GM23338 (cell line): ENCODE measurements at regions not wholly inside any gene's neighbourhood (a gene's known extent, or its start where the extent isn't known, plus 50 kb on each side); places are given as distances from the start of the nearest gene placed in this dataset.

ENCODE experiments used
- ATAC-seq: fragments of 200-7000 bp; cut with Tn5 transposase; 3 replicates; pipeline ENCODE4 v1.9.1; 2020
- DNase-seq: peaks from one replicate; pipeline ENCODE4 v3.0.0-alpha.2; 2015; ENCODE audit warnings: low spot score
- H2AFZ ChIP-seq: fragments of 200-600 bp; sonication (generic); 2 replicates; pipeline ENCODE4 v1.8.0; 2016; ENCODE audit warnings: antibody characterized with exemption, mild to moderate bottlenecking, moderate library complexity
- H3F3A ChIP-seq: fragments of 200-600 bp; sonication (generic); replicated peaks from 2 replicates; pipeline ENCODE4 v1.8.0; 2017; ENCODE audit warnings: antibody characterized with exemption, mixed run types, low read depth
- H3K27ac ChIP-seq: fragments of 200-600 bp; sonication (generic); 2 replicates; pipeline ENCODE4 v1.6.1; 2016; ENCODE audit warnings: low read depth
- H3K27me3 ChIP-seq: fragments of 200-600 bp; sonication (generic); 2 replicates; pipeline ENCODE4 v1.8.0; 2016; ENCODE audit warnings: mild to moderate bottlenecking, mixed run types, moderate library complexity; ENCODE audit not compliant: insufficient read depth
- H3K36me3 ChIP-seq: fragments of 200-600 bp; sonication (generic); 2 replicates; pipeline ENCODE4 v1.8.0; 2016; ENCODE audit warnings: mild to moderate bottlenecking; ENCODE audit not compliant: insufficient read depth
- H3K4me1 ChIP-seq: fragments of 200-600 bp; sonication (generic); 2 replicates; pipeline ENCODE4 v1.8.0; 2016; ENCODE audit warnings: mild to moderate bottlenecking, moderate library complexity; ENCODE audit not compliant: insufficient read depth
- H3K4me2 ChIP-seq: fragments of 200-600 bp; sonication (generic); 2 replicates; pipeline ENCODE4 v1.7.1; 2017; ENCODE audit warnings: mixed run types
- H3K4me3 ChIP-seq: fragments of 200-600 bp; sonication (generic); 2 replicates; pipeline ENCODE4 v1.6.1; 2016; ENCODE audit warnings: mixed run types
- H3K79me2 ChIP-seq: fragments of 200-600 bp; sonication (generic); replicated peaks from 2 replicates; pipeline ENCODE4 v1.8.0; 2017; ENCODE audit warnings: mild to moderate bottlenecking; ENCODE audit not compliant: insufficient read depth
- H3K9me2 ChIP-seq: fragments of 200-600 bp; sonication (generic); 2 replicates; pipeline ENCODE4 v1.8.0; 2017; ENCODE audit not compliant: insufficient read depth
- H4K20me1 ChIP-seq: fragments of 200-600 bp; sonication (generic); replicated peaks from 2 replicates; pipeline ENCODE4 v1.8.0; 2017; ENCODE audit warnings: mild to moderate bottlenecking; ENCODE audit not compliant: insufficient read depth
- H3K27ac Mint-ChIP-seq: 2 replicates; pipeline ENCODE4 v1.8.0; 2020; ENCODE audit warnings: inconsistent platforms, mild to moderate bottlenecking, moderate library complexity, mixed read lengths
- H3K27me3 Mint-ChIP-seq: 3 replicates; pipeline ENCODE4 v1.8.0; 2022; ENCODE audit warnings: low read depth, mild to moderate bottlenecking, moderate library complexity, mixed read lengths, inconsistent platforms; ENCODE audit not compliant: insufficient read depth, poor library complexity
- H3K36me3 Mint-ChIP-seq: 3 replicates; pipeline ENCODE4 v1.8.0; 2021; ENCODE audit warnings: low read depth, mild to moderate bottlenecking, inconsistent platforms, moderate library complexity, mixed read lengths
- H3K4me1 Mint-ChIP-seq: 3 replicates; pipeline ENCODE4 v1.8.0; 2020; ENCODE audit warnings: mild to moderate bottlenecking, inconsistent platforms, mixed read lengths
- H3K4me3 Mint-ChIP-seq: 3 replicates; pipeline ENCODE4 v1.8.0; 2021; ENCODE audit warnings: moderate library complexity, mild to moderate bottlenecking, inconsistent platforms, mixed read lengths
- H3K9me3 Mint-ChIP-seq: 3 replicates; pipeline ENCODE4 v1.8.0; 2020; ENCODE audit warnings: moderate library complexity, mild to moderate bottlenecking, inconsistent platforms, mixed read lengths
- CREB1 ChIP-seq: fragments of 250-450 bp; sonication (Bioruptor Pico); IDR thresholded peaks from 2 replicates; pipeline ENCODE4 v1.5.0; 2020; ENCODE audit warnings: low read depth, mild to moderate bottlenecking, moderate library complexity
- CTCF ChIP-seq, 2 experiments: fragments of 200-600 bp in 1 of 2; sonication (generic) in 1 of 2; conservative IDR thresholded peaks; 2 replicates each; pipeline versions ENCODE4 v1.5.1 to v1.6.1; 2016 to 2017; ENCODE audit warnings: antibody characterized with exemption in 2 of 2, low read depth in 2 of 2, mild to moderate bottlenecking in 2 of 2, moderate library complexity in 1 of 2
- EZH2 ChIP-seq: fragments of 200-600 bp; sonication (generic); IDR thresholded peaks from one replicate; pipeline ENCODE4 v1.8.0; 2017; ENCODE audit warnings: antibody characterized with exemption, mild to moderate bottlenecking, low read depth; ENCODE audit not compliant: unreplicated experiment
- POLR2AphosphoS5 ChIP-seq: IDR thresholded peaks from 2 replicates; pipeline ENCODE4 v1.6.1; 2016; ENCODE audit warnings: antibody characterized with exemption, low read depth
- STAT1 ChIP-seq: IDR thresholded peaks from one replicate; pipeline ENCODE4 v1.6.1; 2016; ENCODE audit warnings: antibody characterized with exemption; ENCODE audit not compliant: unreplicated experiment
- TF ChIP-seq, protein P1 (sequence below): fragments of 250-450 bp; sonication (Bioruptor Pico); IDR thresholded peaks from 2 replicates; pipeline ENCODE4 v1.5.0; 2020; ENCODE audit warnings: mild to moderate bottlenecking, moderate library complexity

GRCh38 chr11:34724973-34725372 lies 104.1 kb downstream of the EHF start (continued):
- TF ChIP-seq, protein P1, sequence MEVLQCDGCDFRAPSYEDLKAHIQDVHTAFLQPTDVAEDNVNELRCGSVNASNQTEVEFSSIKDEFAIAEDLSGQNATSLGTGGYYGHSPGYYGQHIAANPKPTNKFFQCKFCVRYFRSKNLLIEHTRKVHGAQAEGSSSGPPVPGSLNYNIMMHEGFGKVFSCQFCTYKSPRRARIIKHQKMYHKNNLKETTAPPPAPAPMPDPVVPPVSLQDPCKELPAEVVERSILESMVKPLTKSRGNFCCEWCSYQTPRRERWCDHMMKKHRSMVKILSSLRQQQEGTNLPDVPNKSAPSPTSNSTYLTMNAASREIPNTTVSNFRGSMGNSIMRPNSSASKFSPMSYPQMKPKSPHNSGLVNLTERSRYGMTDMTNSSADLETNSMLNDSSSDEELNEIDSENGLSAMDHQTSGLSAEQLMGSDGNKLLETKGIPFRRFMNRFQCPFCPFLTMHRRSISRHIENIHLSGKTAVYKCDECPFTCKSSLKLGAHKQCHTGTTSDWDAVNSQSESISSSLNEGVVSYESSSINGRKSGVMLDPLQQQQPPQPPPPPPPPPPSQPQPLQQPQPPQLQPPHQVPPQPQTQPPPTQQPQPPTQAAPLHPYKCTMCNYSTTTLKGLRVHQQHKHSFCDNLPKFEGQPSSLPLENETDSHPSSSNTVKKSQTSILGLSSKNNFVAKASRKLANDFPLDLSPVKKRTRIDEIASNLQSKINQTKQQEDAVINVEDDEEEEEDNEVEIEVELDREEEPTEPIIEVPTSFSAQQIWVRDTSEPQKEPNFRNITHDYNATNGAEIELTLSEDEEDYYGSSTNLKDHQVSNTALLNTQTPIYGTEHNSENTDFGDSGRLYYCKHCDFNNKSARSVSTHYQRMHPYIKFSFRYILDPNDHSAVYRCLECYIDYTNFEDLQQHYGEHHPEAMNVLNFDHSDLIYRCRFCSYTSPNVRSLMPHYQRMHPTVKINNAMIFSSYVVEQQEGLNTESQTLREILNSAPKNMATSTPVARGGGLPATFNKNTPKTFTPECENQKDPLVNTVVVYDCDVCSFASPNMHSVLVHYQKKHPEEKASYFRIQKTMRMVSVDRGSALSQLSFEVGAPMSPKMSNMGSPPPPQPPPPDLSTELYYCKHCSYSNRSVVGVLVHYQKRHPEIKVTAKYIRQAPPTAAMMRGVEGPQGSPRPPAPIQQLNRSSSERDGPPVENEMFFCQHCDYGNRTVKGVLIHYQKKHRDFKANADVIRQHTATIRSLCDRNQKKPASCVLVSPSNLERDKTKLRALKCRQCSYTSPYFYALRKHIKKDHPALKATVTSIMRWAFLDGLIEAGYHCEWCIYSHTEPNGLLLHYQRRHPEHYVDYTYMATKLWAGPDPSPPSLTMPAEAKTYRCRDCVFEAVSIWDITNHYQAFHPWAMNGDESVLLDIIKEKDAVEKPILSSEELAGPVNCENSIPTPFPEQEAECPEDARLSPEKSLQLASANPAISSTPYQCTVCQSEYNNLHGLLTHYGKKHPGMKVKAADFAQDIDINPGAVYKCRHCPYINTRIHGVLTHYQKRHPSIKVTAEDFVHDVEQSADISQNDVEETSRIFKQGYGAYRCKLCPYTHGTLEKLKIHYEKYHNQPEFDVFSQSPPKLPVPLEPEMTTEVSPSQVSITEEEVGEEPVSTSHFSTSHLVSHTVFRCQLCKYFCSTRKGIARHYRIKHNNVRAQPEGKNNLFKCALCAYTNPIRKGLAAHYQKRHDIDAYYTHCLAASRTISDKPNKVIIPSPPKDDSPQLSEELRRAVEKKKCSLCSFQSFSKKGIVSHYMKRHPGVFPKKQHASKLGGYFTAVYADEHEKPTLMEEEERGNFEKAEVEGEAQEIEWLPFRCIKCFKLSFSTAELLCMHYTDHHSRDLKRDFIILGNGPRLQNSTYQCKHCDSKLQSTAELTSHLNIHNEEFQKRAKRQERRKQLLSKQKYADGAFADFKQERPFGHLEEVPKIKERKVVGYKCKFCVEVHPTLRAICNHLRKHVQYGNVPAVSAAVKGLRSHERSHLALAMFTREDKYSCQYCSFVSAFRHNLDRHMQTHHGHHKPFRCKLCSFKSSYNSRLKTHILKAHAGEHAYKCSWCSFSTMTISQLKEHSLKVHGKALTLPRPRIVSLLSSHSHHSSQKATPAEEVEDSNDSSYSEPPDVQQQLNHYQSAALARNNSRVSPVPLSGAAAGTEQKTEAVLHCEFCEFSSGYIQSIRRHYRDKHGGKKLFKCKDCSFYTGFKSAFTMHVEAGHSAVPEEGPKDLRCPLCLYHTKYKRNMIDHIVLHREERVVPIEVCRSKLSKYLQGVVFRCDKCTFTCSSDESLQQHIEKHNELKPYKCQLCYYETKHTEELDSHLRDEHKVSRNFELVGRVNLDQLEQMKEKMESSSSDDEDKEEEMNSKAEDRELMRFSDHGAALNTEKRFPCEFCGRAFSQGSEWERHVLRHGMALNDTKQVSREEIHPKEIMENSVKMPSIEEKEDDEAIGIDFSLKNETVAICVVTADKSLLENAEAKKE (CRISPR knock-in tag): no peak
- TF ChIP-seq CTCF (conservative IDR thresholded peaks at IDR 0.05; ENCODE audit: low read depth in 2 of 2): no peak
- TF ChIP-seq POLR2AphosphoS5: no peak
- no peak for TF ChIP-seq EZH2
- TF ChIP-seq CREB1 (CRISPR knock-in tag): no peak

DNA sequence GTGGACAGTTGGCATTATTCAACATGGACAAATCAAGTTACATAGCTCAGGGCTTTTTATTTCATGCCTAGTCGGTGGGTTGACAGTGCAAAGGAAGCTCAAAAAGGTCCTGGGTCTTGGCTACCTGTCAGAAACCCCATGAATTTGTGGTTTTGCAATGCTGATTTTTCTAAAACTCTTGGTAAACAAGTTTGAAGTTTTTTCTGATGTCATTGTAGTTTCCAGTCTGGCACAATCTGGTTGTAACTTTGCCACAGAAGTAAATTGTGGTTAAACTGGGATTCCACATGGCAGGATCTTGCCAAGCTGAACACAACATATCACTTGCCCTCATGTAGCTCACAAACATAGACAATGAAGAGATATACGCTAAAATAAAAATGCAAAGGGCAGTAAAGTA lies 100.8 kb downstream of the EHF start:
- Histone ChIP-seq H3K27ac (no peak overlapping the region), H3K4me3 (no peak overlapping the region), H3F3A (no peaks in the 10 kb centered on the region), H2AFZ (no peak overlapping the region), H3K4me1 (no peaks in the 10 kb centered on the region), H3K4me2 (no peak overlapping the region), H3K36me3 (0 out of 2 replicates have a peak, but pooled peaks cover 4% of the 10 kb centered on the region), H3K27me3 (no peaks in the 10 kb centered on the region), H4K20me1 (0 out of 2 replicates have a peak, but pooled peaks cover 5% of the 10 kb centered on the region), H3K79me2 (no peaks in the 10 kb centered on the region), H3K9me2 (no peaks in the 10 kb centered on the region)
- ATAC-seq (no peak), DNase-seq (no peak)
- Mint-ChIP-seq H3K4me3 (no peak overlapping the region), H3K9me3 (no peaks in the 10 kb centered on the region), H3K27ac (no peak overlapping the region), H3K4me1 (no peaks in the 10 kb centered on the region), H3K27me3 (no peaks in the 10 kb centered on the region), H3K36me3 (peaks cover 10% of the 10 kb centered on the region; the same call in 2 of the 3 replicates)
- TF ChIP-seq STAT1: no peak
